Colonic mucosa (tissue), 4 donors: ENCODE measurements at regions not wholly inside any gene's neighbourhood (a gene's known extent, or its start where the extent isn't known, plus 50 kb on each side); places are given as distances from the start of the nearest gene placed in this dataset.

ENCODE experiments used
- DNase-seq: peaks from one replicate; pipeline ENCODE4 v3.0.0-alpha.2; 2020
- H3K27ac ChIP-seq: fragments of 200-600 bp; one replicate; pipeline ENCODE4 v1.8.0; 2021
- H3K27me3 ChIP-seq: fragments of 200-600 bp; one replicate; pipeline ENCODE4 v1.8.0; 2021
- H3K36me3 ChIP-seq: fragments of 200-600 bp; one replicate; pipeline ENCODE4 v1.8.0; 2021
- H3K4me1 ChIP-seq: fragments of 200-600 bp; one replicate; pipeline ENCODE4 v1.8.0; 2021; ENCODE audit warnings: mild to moderate bottlenecking
- H3K4me3 ChIP-seq: fragments of 200-600 bp; one replicate; pipeline ENCODE4 v1.8.0; 2021
- H3K9ac ChIP-seq, 2 donors: one replicate each; pipeline ENCODE4 v1.7.0; 2013; ENCODE audit warnings: control low read depth in 2 of 2, low read depth in 2 of 2, low read length in 2 of 2
- H3K9me3 ChIP-seq: fragments of 200-600 bp; one replicate; pipeline ENCODE4 v1.8.0; 2021
- intact Hi-C: fragments of 100-400 bp; cut with DNase I; formaldehyde crosslinking; loops from one replicate; pipeline ENCODE4 v1.14.1; 2022
- TF ChIP-seq, protein P1 (sequence below): fragments of 200-600 bp; IDR thresholded peaks from one replicate; pipeline ENCODE4 v1.8.0; 2022; ENCODE audit warnings: antibody characterized with exemption, mild to moderate bottlenecking
- donor health status: healthy.
- donor health status: DM: no; HTN: no; CAD: no.
- donor health status: DM: no; HTN: no; CAD: no.

DNA sequence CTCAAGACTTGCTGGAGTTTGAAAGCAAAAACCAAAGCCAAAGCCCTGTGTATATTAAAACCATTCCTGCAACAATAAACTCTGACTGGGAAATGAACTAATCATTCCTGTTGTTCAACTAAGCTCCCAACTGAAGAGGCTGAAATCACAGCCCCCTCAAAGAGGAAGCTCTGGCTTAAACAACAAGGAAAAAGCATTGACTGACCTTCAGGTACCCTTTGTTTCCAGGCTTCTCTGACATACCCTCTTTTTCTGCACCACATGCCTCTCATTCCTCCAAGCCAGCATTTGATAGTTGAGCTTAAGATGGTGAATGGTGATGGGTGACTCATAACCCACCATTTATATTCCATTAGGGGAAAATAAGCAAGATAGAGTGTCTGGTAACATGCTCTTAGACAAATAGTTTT, 470.9 kb upstream of the SOX9 start:
- TF ChIP-seq, protein P1, sequence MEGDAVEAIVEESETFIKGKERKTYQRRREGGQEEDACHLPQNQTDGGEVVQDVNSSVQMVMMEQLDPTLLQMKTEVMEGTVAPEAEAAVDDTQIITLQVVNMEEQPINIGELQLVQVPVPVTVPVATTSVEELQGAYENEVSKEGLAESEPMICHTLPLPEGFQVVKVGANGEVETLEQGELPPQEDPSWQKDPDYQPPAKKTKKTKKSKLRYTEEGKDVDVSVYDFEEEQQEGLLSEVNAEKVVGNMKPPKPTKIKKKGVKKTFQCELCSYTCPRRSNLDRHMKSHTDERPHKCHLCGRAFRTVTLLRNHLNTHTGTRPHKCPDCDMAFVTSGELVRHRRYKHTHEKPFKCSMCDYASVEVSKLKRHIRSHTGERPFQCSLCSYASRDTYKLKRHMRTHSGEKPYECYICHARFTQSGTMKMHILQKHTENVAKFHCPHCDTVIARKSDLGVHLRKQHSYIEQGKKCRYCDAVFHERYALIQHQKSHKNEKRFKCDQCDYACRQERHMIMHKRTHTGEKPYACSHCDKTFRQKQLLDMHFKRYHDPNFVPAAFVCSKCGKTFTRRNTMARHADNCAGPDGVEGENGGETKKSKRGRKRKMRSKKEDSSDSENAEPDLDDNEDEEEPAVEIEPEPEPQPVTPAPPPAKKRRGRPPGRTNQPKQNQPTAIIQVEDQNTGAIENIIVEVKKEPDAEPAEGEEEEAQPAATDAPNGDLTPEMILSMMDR = no peak
- Histone ChIP-seq H3K36me3 (no peaks in the 10 kb centered on the region), H3K4me1 (no peaks in the 10 kb centered on the region), H3K27me3 (no peaks in the 10 kb centered on the region), H3K9ac (no peak overlapping the region), H3K27ac (no peak overlapping the region), H3K9me3 (no peaks in the 10 kb centered on the region), H3K4me3 (no peak overlapping the region)
- intact Hi-C loops = no loop called here
- DNase-seq = no peak

- TF ChIP-seq, protein P1 = no peak
- H3K36me3 ChIP-seq = no peaks in the 10 kb centered on the region
- H3K4me1 ChIP-seq = no peaks in the 10 kb centered on the region
- H3K27ac ChIP-seq = no peak overlapping the region
- intact Hi-C loops = no loop called here
- DNase-seq = no peak
- H3K4me3 ChIP-seq = no peak overlapping the region
- no peaks in the 10 kb centered on the region for H3K27me3 ChIP-seq
- H3K9ac ChIP-seq = no peak overlapping the region
- H3K9me3 ChIP-seq = no peaks in the 10 kb centered on the region
These were observed 465.3 kb upstream of the SOX9 start for GRCh38 chr17:71655542-71655941.

GRCh38 chr17:71656964-71657858, 463.6 kb upstream of the SOX9 start:
- intact Hi-C loops = no loop called here
- H3K27ac ChIP-seq = no peak overlapping the region
- no peak overlapping the region for H3K4me3 ChIP-seq
- TF ChIP-seq, protein P1 = no peak
- H3K9me3 ChIP-seq = no peaks in the 10 kb centered on the region
- no peaks in the 10 kb centered on the region for H3K36me3 ChIP-seq
- no peak overlapping the region for H3K9ac ChIP-seq
- no peaks in the 10 kb centered on the region for H3K4me1 ChIP-seq
- no peak for DNase-seq
- H3K27me3 ChIP-seq = no peaks in the 10 kb centered on the region

DNA sequence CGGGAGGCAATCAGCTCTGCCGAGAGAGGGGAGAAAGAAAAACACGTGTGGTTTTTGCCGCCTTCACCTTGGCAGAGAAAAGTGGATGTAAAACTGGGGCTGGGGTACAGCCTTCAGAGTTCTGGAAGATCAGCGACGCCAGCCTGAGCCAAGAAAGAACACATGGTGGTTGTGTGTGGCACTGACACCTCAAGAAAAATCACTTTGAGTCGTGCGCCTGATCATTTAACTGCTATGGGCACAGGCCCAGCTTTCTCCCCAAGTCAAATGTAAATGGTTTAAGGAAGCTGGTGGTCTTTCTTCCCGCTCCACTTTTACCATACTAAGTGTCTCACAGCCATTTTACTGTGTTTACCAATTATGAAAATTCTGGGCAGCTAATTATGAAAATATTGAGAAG, 461.8 kb upstream of the SOX9 start:
- TF ChIP-seq, protein P1 = no peak
- Histone ChIP-seq H3K27me3 (no peaks in the 10 kb centered on the region), H3K9me3 (no peaks in the 10 kb centered on the region), H3K36me3 (no peaks in the 10 kb centered on the region), H3K27ac (no peak overlapping the region), H3K9ac (no peak overlapping the region), H3K4me3 (no peak overlapping the region), H3K4me1 (no peaks in the 10 kb centered on the region)
- DNase-seq = no peak
- intact Hi-C loops = no loop called here

DNA sequence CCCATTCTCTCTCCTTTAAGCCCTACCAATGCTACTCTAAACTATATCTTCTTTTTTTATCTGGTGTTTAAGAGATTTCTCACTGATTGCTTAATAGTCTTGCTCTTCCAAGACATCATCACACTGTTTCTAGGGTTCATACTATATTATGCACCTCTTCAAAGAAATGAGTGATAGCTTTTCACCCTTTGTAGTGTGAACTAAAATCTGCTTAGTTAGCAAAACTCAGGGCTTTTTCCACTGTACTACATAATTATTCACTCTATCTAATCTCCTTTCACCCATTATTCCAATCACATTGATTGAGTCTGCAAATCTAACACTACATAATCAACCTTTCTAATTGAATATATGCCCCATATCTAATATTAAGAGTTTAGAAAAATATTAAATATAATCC, 456.0 kb upstream of the SOX9 start:
- intact Hi-C loops = no loop called here
- H3K4me1 ChIP-seq = no peaks in the 10 kb centered on the region
- H3K27me3 ChIP-seq = no peaks in the 10 kb centered on the region
- no peaks in the 10 kb centered on the region for H3K36me3 ChIP-seq
- H3K4me3 ChIP-seq = no peak overlapping the region
- no peak overlapping the region for H3K9ac ChIP-seq
- DNase-seq = no peak
- H3K9me3 ChIP-seq = no peaks in the 10 kb centered on the region
- no peak overlapping the region for H3K27ac ChIP-seq
- TF ChIP-seq, protein P1 = no peak
